ENCODE measurements at regions not wholly inside any gene's neighbourhood (a gene's known extent, or its start where the extent isn't known, plus 50 kb on each side); places are given as distances from the start of the nearest gene placed in this dataset.

DNA sequence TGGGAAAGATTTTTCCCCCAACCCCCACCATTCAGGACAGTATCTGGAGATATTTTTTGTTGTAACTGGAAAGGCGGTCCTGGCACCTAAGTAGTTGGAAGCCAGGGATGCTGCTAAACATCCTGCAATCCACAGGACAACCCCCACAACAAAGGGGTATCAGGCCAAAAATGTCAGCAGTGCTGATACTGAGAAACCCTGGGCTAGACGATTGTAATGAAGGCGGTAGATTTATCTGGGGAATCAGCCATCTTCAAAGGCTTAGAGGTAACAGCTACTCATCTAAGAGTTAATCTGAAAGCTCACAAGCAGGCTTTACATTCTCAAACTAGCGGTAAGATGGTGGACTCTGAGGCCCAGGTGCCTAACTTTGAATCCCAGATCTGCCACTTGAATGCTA is 59.0 kb upstream of the NMUR2 start:
- TF ChIP-seq CTCF (IDR thresholded peaks at IDR 0.05) (no peak), POLR2A (IDR thresholded peaks at IDR 0.05) (no peak)

Measured in lower leg skin (tissue), 3 donors.